IMR-90 (cell line): ENCODE measurements at regions not wholly inside any gene's neighbourhood (a gene's known extent, or its start where the extent isn't known, plus 50 kb on each side); places are given as distances from the start of the nearest gene placed in this dataset.

Source experiments
- ATAC-seq: fragments of 200-7000 bp; cut with Tn5 transposase; 2 replicates; pipeline ENCODE4 v1.9.1; 2020; ENCODE audit warnings: low read depth, mild to moderate bottlenecking, moderate library complexity
- BruUV-seq: library from RNA; stranded (reverse); fragments of 400-500 nt; replicated peaks from 2 replicates; lab custom pipeline; 2021; lab: Mats Ljungman, UMichigan
- CTCF ChIA-PET: fragments of 300-600 bp; formaldehyde crosslinking; extraction: SDS; loops from one replicate; lab custom pipeline; 2021; ENCODE audit warnings: antibody characterized with exemption; lab: Yijun Ruan, JAX
- POLR2A ChIA-PET: fragments of 300-600 bp; sonication (Branson Sonifier 250); formaldehyde crosslinking; loops from one replicate; lab custom pipeline; 2022; ENCODE audit warnings: antibody characterized with exemption; ENCODE audit not compliant: unreplicated experiment; lab: Charles Lee
- DNase-seq: peaks from one replicate; pipeline ENCODE4 v3.0.0; 2013
- H2AFZ ChIP-seq: replicated peaks from 2 replicates; pipeline ENCODE3; 2013; ENCODE audit warnings: low read length, mild to moderate bottlenecking; ENCODE audit not compliant: poor library complexity
- H2AK5ac ChIP-seq: 2 replicates; pipeline ENCODE4 v1.6.1; 2013; ENCODE audit warnings: low read depth, low read length, inconsistent platforms
- H2AK9ac ChIP-seq: replicated peaks from 2 replicates; pipeline ENCODE3; 2013; ENCODE audit warnings: mild to moderate bottlenecking, low read depth, low read length, moderate library complexity; ENCODE audit not compliant: poor library complexity
- H2BK120ac ChIP-seq: 2 replicates; pipeline ENCODE4 v1.6.1; 2013; ENCODE audit warnings: low read depth, low read length, inconsistent platforms
- H2BK15ac ChIP-seq: 3 replicates; pipeline ENCODE4 v1.6.1; 2013; ENCODE audit warnings: low read depth, low read length, inconsistent platforms
- H2BK20ac ChIP-seq: 2 replicates; pipeline ENCODE4 v1.6.1; 2013; ENCODE audit warnings: low read depth, mild to moderate bottlenecking, inconsistent platforms, low read length, moderate library complexity
- H2BK5ac ChIP-seq: 2 replicates; pipeline ENCODE4 v1.6.1; 2013; ENCODE audit warnings: mild to moderate bottlenecking, low read depth, low read length, inconsistent platforms; ENCODE audit not compliant: poor library complexity, severe bottlenecking
- H3K14ac ChIP-seq: replicated peaks from 2 replicates; pipeline ENCODE4 v1.6.1; 2013; ENCODE audit warnings: low read depth, low read length, inconsistent platforms
- H3K18ac ChIP-seq: 2 replicates; pipeline ENCODE4 v1.6.1; 2013; ENCODE audit warnings: low read depth, low read length, control low read depth
- H3K23ac ChIP-seq: 2 replicates; pipeline ENCODE4 v1.6.1; 2013; ENCODE audit warnings: low read depth, low read length, inconsistent platforms
- H3K27ac ChIP-seq: 2 replicates; pipeline ENCODE4 v1.5.1; 2013; ENCODE audit warnings: mild to moderate bottlenecking, control low read depth, low read length; ENCODE audit not compliant: insufficient read depth
- H3K27me3 ChIP-seq: 2 replicates; pipeline ENCODE4 v1.6.1; 2013; ENCODE audit warnings: low read length; ENCODE audit not compliant: control insufficient read depth, insufficient read depth
- H3K36me3 ChIP-seq: 2 replicates; pipeline ENCODE4 v1.6.1; 2013; ENCODE audit warnings: low read length, mixed read lengths; ENCODE audit not compliant: control insufficient read depth, insufficient read depth
- H3K4ac ChIP-seq: 2 replicates; pipeline ENCODE4 v1.6.1; 2013; ENCODE audit warnings: low read depth, low read length, inconsistent platforms
- H3K4me1 ChIP-seq: 2 replicates; pipeline ENCODE4 v1.6.1; 2013; ENCODE audit warnings: low read length, mixed read lengths; ENCODE audit not compliant: control insufficient read depth, insufficient read depth
- H3K4me2 ChIP-seq: 2 replicates; pipeline ENCODE4 v1.6.1; 2013; ENCODE audit warnings: low read depth, mild to moderate bottlenecking, control low read depth, low read length, moderate library complexity
- H3K4me3 ChIP-seq: 2 replicates; pipeline ENCODE4 v1.5.1; 2013; ENCODE audit warnings: low read depth, mild to moderate bottlenecking, control low read depth, low read length, moderate library complexity; ENCODE audit not compliant: insufficient read depth
- H3K56ac ChIP-seq: 2 replicates; pipeline ENCODE4 v1.6.1; 2013; ENCODE audit warnings: low read length, inconsistent platforms; ENCODE audit not compliant: insufficient read depth; ENCODE audit errors: extremely low read depth
- H3K79me1 ChIP-seq, 2 experiments: 2 replicates each; pipeline ENCODE4 v1.6.1; 2013; ENCODE audit warnings: low read length in 2 of 2, inconsistent platforms in 1 of 2, low read depth in 1 of 2
- H3K9ac ChIP-seq: 2 replicates; pipeline ENCODE4 v1.6.1; 2013; ENCODE audit warnings: low read depth, low read length, control low read depth
- H3K9me1 ChIP-seq: 2 replicates; pipeline ENCODE4 v1.6.1; 2013; ENCODE audit warnings: low read length, inconsistent platforms; ENCODE audit not compliant: insufficient read depth
- H3K9me3 ChIP-seq: 2 replicates; pipeline ENCODE4 v1.6.1; 2013; ENCODE audit warnings: low read length; ENCODE audit not compliant: control insufficient read depth, insufficient read depth
- H4K20me1 ChIP-seq: 2 replicates; pipeline ENCODE4 v1.6.1; 2013; ENCODE audit warnings: low read length, inconsistent platforms; ENCODE audit not compliant: insufficient read depth
- H4K5ac ChIP-seq: 2 replicates; pipeline ENCODE4 v1.6.1; 2013; ENCODE audit warnings: mild to moderate bottlenecking, low read depth, low read length, control low read depth
- H4K8ac ChIP-seq, 2 experiments: 2 replicates each; pipeline ENCODE4 v1.6.1; 2013; ENCODE audit warnings: low read depth in 2 of 2, low read length in 2 of 2, control low read depth in 1 of 2, inconsistent platforms in 1 of 2
- H4K91ac ChIP-seq: 2 replicates; pipeline ENCODE4 v1.6.1; 2013; ENCODE audit warnings: low read depth, low read length, inconsistent platforms; ENCODE audit not compliant: insufficient read depth
- BHLHE40 ChIP-seq: fragments of 150-350 bp; IDR thresholded peaks from 2 replicates; pipeline ENCODE4 v1.6.1; 2016; ENCODE audit warnings: mild to moderate bottlenecking, low read depth, low read length
- CEBPB ChIP-seq: IDR thresholded peaks from 2 replicates; pipeline ENCODE4 v1.6.1; 2012; ENCODE audit warnings: low read depth, low read length, improper control_type of control experiment
- CTCF ChIP-seq: conservative IDR thresholded peaks from 2 replicates; pipeline ENCODE4 v1.5.1; 2012; ENCODE audit warnings: mild to moderate bottlenecking, low read depth, low read length, improper control_type of control experiment
- FOS ChIP-seq: fragments of 150-350 bp; IDR thresholded peaks from 2 replicates; pipeline ENCODE4 v1.6.1; 2016; ENCODE audit warnings: low read depth, low read length
- MAFK ChIP-seq: IDR thresholded peaks from 2 replicates; pipeline ENCODE4 v1.6.1; 2012; ENCODE audit warnings: low read depth, low read length, improper control_type of control experiment
- MXI1 ChIP-seq: IDR thresholded peaks from 2 replicates; pipeline ENCODE4 v1.6.1; 2012; ENCODE audit warnings: low read depth, mild to moderate bottlenecking, low read length, moderate library complexity, borderline replicate concordance
- NFE2L2 ChIP-seq: fragments of 150-350 bp; IDR thresholded peaks from 2 replicates; pipeline ENCODE4 v1.6.1; 2016; ENCODE audit warnings: low read depth, mild to moderate bottlenecking, low read length
- RAD21 ChIP-seq: IDR thresholded peaks from 2 replicates; pipeline ENCODE4 v1.6.1; 2012; ENCODE audit warnings: low read length, improper control_type of control experiment
- RFX5 ChIP-seq: IDR thresholded peaks from 2 replicates; pipeline ENCODE4 v1.8.0; 2012; ENCODE audit warnings: low read depth, mild to moderate bottlenecking, low read length, moderate library complexity
- SMC3 ChIP-seq: fragments of 150-350 bp; IDR thresholded peaks from 2 replicates; pipeline ENCODE4 v1.6.1; 2016; ENCODE audit warnings: low read depth, mild to moderate bottlenecking, antibody characterized with exemption, low read length, moderate library complexity
- USF2 ChIP-seq: fragments of 150-350 bp; IDR thresholded peaks from 2 replicates; pipeline ENCODE4 v1.6.1; 2017; ENCODE audit warnings: mild to moderate bottlenecking, antibody characterized with exemption, low read length, low read depth
- whole genome bisulfite sequencing, 2 experiments: methylation state at CpG; one replicate each; pipeline versions ENCODE4 v1.1.5 to v1.1.7; 2013; ENCODE audit warnings: missing lambda C conversion rate in 2 of 2; ENCODE audit not compliant: insufficient read length in 1 of 2; ENCODE audit errors: extremely low coverage in 2 of 2; 5-methylcytosine and 5-hydroxymethylcytosine counted together
- dilution Hi-C: fragments of 300-500 bp; cut with HindIII; formaldehyde crosslinking; loops from one replicate; pipeline ENCODE4 v1.14.3; 2018; ENCODE audit warnings: low sequenced_read_pairs; ENCODE audit not compliant: unreplicated experiment
- in situ Hi-C: fragments of 300-500 bp; cut with MboI; formaldehyde crosslinking; loops from 3 replicates; pipeline ENCODE4 v1.14.3; 2019; ENCODE audit warnings: low sequenced_read_pairs, inconsistent platforms, mixed read lengths
- intact Hi-C: fragments of 100-400 bp; cut with micrococcal nuclease; formaldehyde crosslinking; loops from 2 replicates; pipeline ENCODE4 v1.10.0; 2022

GRCh38 chr9:90271707-90272106 lies 370.9 kb downstream of the DIRAS2 start:
- no peak overlapping the region for H3K4ac ChIP-seq
- no peak for TF ChIP-seq RFX5
- no peak for TF ChIP-seq CTCF
- no peak for TF ChIP-seq USF2
- no peak for TF ChIP-seq SMC3
- TF ChIP-seq MXI1 = no peak
- TF ChIP-seq MAFK = no peak
- TF ChIP-seq FOS = no peak
- no peak for TF ChIP-seq BHLHE40
- no peak for TF ChIP-seq NFE2L2
- TF ChIP-seq RAD21 = no peak
- no peak for TF ChIP-seq CEBPB
- H2AK9ac ChIP-seq = no peak overlapping the region
- no peak overlapping the region for H4K8ac ChIP-seq
- H2BK15ac ChIP-seq = no peak overlapping the region
- H3K79me1 ChIP-seq = no peaks in the 10 kb centered on the region
- H2BK5ac ChIP-seq = no peak overlapping the region
- dilution Hi-C loops (no loop called here), intact Hi-C loops (no loop called here), in situ Hi-C loops (no loop called here)
- H3K9me1 ChIP-seq = no peaks in the 10 kb centered on the region
- H3K18ac ChIP-seq = no peak overlapping the region
- H3K14ac ChIP-seq = no peak overlapping the region
- no peak overlapping the region for H3K4me2 ChIP-seq
- H4K20me1 ChIP-seq = no peaks in the 10 kb centered on the region
- H3K23ac ChIP-seq = no peak overlapping the region
- no CpG with 5 or more reads among the region's 5 CpGs for WGBS, 2 experiments
- no peaks in the 10 kb centered on the region for H3K4me1 ChIP-seq
- H2BK120ac ChIP-seq = no peak overlapping the region
- POLR2A ChIA-PET = no interaction called here
- no peak overlapping the region for H3K56ac ChIP-seq
- H3K27ac ChIP-seq = no peak overlapping the region
- no peaks in the 10 kb centered on the region for H3K36me3 ChIP-seq
- no peak overlapping the region for H4K91ac ChIP-seq
- H4K5ac ChIP-seq = no peak overlapping the region
- no peak overlapping the region for H2AK5ac ChIP-seq
- no TSS peak for BruUV-seq
- ATAC-seq (no peak), DNase-seq (no peak)
- H3K9ac ChIP-seq = no peak overlapping the region
- CTCF ChIA-PET = no interaction called here
- no peaks in the 10 kb centered on the region for H3K27me3 ChIP-seq
- no peaks in the 10 kb centered on the region for H3K9me3 ChIP-seq
- H2BK20ac ChIP-seq = no peak overlapping the region
- H2AFZ ChIP-seq = no peak overlapping the region
- H3K4me3 ChIP-seq = no peak overlapping the region
